OCI-LY7 (cell line): ENCODE measurements at regions not wholly inside any gene's neighbourhood (a gene's known extent, or its start where the extent isn't known, plus 50 kb on each side); places are given as distances from the start of the nearest gene placed in this dataset.

Source experiments
- EZH2phosphoT487 ChIP-seq: fragments of 200-600 bp; sonication (generic); IDR thresholded peaks from 2 replicates; pipeline ENCODE4 v1.6.1; 2018; ENCODE audit warnings: low read depth, borderline replicate concordance, mild to moderate bottlenecking, mixed run types, antibody characterized with exemption, low read length, moderate library complexity, mixed read lengths
- TF ChIP-seq, protein P1 (sequence below): fragments of 200-600 bp; sonication (generic); conservative IDR thresholded peaks from 2 replicates; pipeline ENCODE4 v1.5.1; 2014; ENCODE audit warnings: mild to moderate bottlenecking, antibody characterized with exemption, low read length, moderate library complexity, mixed read lengths

DNA sequence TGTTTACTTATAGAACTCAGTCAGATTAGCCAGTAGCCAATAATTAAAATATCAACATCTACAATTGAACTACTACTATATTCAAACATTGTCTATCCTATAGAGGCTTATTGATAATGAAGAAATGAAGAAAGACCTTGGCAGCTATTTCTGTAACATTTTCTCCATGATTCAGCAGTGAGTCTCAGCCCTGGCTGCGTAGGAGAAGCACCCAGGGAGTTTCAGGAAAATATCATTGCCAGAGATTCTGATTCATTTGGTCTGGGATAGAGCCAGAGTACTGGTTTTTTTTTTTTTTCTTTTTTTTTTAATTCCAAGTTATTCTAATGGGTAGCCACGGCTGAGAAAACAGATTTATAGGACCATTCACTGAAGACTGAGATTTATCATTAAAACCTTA is 404.8 kb downstream of the TXNL1 start:
- TF ChIP-seq, protein P1, sequence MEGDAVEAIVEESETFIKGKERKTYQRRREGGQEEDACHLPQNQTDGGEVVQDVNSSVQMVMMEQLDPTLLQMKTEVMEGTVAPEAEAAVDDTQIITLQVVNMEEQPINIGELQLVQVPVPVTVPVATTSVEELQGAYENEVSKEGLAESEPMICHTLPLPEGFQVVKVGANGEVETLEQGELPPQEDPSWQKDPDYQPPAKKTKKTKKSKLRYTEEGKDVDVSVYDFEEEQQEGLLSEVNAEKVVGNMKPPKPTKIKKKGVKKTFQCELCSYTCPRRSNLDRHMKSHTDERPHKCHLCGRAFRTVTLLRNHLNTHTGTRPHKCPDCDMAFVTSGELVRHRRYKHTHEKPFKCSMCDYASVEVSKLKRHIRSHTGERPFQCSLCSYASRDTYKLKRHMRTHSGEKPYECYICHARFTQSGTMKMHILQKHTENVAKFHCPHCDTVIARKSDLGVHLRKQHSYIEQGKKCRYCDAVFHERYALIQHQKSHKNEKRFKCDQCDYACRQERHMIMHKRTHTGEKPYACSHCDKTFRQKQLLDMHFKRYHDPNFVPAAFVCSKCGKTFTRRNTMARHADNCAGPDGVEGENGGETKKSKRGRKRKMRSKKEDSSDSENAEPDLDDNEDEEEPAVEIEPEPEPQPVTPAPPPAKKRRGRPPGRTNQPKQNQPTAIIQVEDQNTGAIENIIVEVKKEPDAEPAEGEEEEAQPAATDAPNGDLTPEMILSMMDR = no peak
- no peak for TF ChIP-seq EZH2phosphoT487
